ENCODE measurements at regions not wholly inside any gene's neighbourhood (a gene's known extent, or its start where the extent isn't known, plus 50 kb on each side); places are given as distances from the start of the nearest gene placed in this dataset.

GRCh38 chr7:42572561-42572960 is 335.6 kb upstream of the GLI3 start:
- Histone ChIP-seq H3K27me3 (peaks cover 0 to 5% (median 0%) of the 10 kb centered on the region in 7 donors), H3K4me3 (no peak overlapping the region), H3K4me1 (no peaks in the 10 kb centered on the region), H3K36me3 (no peaks in the 10 kb centered on the region), H3K9me3 (no peaks in the 10 kb centered on the region), H3K27ac (no peak overlapping the region)
- DNase-seq: no peak
- intact Hi-C loops (cut with DNase I): loop anchor here in 1 of 10 donors (10.0 kb wide), 1 partner anchor 588 kb away; no protein-coding TSS in a partner anchor
- WGBS, 2 donors: 60 to 73% methylated on average over 1 of the region's 1 CpG
- TF ChIP-seq CTCF (IDR thresholded peaks at IDR 0.05): no peak
- no peak for ATAC-seq

- 77 to 82% methylated on average over 8 of the region's 8 CpGs for WGBS, 2 donors
- H3K27me3 ChIP-seq: peaks cover 0 to 4% (median 0%) of the 10 kb centered on the region in 7 donors
- intact Hi-C loops (cut with DNase I): loop anchor here in 1 of 10 donors (10.0 kb wide), 1 partner anchor 587 kb away; no protein-coding TSS in a partner anchor
- H3K4me3 ChIP-seq: no peak overlapping the region
- H3K4me1 ChIP-seq: no peaks in the 10 kb centered on the region
- H3K9me3 ChIP-seq: no peaks in the 10 kb centered on the region
- DNase-seq (no peak), ATAC-seq (no peak)
- TF ChIP-seq CTCF (IDR thresholded peaks at IDR 0.05): no peak
- H3K27ac ChIP-seq: no peak overlapping the region
- H3K36me3 ChIP-seq: no peaks in the 10 kb centered on the region
Observed at GRCh38 chr7:42572056-42572455, 335.0 kb upstream of the GLI3 start.

GRCh38 chr7:42570944-42571343 is 333.9 kb upstream of the GLI3 start:
- WGBS, 2 donors: 78 to 87% methylated on average over 2 of the region's 2 CpGs
- no peaks in the 10 kb centered on the region for H3K36me3 ChIP-seq
- no peak for TF ChIP-seq CTCF (IDR thresholded peaks at IDR 0.05)

GRCh38 chr7:42567051-42567450 is 330.0 kb upstream of the GLI3 start:
- Histone ChIP-seq H3K4me3 (no peak overlapping the region), H3K27me3 (no peaks in the 10 kb centered on the region), H3K9me3 (peaks cover 0 to 33% (median 10%) of the 10 kb centered on the region in 11 donors), H3K36me3 (no peaks in the 10 kb centered on the region), H3K27ac (no peak overlapping the region), H3K4me1 (no peaks in the 10 kb centered on the region)
- WGBS, 2 donors: 59 to 68% methylated on average over 4 of the region's 4 CpGs
- intact Hi-C loops (cut with DNase I): no loop called here
- DNase-seq: no peak
- TF ChIP-seq CTCF (IDR thresholded peaks at IDR 0.05): no peak
- ATAC-seq: no peak

More at GRCh38 chr7:42570944-42571343, 333.9 kb upstream of the GLI3 start:
- H3K9me3 ChIP-seq: no peaks in the 10 kb centered on the region
- intact Hi-C loops (cut with DNase I): loop anchor here in 1 of 10 donors (10.0 kb wide), 1 partner anchor 586 kb away; no protein-coding TSS in a partner anchor
- no peak for ATAC-seq
- H3K27me3 ChIP-seq: no peaks in the 10 kb centered on the region
- DNase-seq: no peak
- no peak overlapping the region for H3K27ac ChIP-seq
- no peaks in the 10 kb centered on the region for H3K4me1 ChIP-seq
- no peak overlapping the region for H3K4me3 ChIP-seq

Data from heart right ventricle (tissue), 16 donors.